VCaP (cell line): ENCODE measurements at regions not wholly inside any gene's neighbourhood (a gene's known extent, or its start where the extent isn't known, plus 50 kb on each side); places are given as distances from the start of the nearest gene placed in this dataset.

Experiments
- H3K27ac ChIP-seq: fragments of 450-650 bp; 2 replicates; pipeline ENCODE4 v1.5.1; 2017
- TF ChIP-seq, protein P1 (sequence below): fragments of 450-650 bp; conservative IDR thresholded peaks from 2 replicates; pipeline ENCODE4 v1.5.1; 2017; ENCODE audit warnings: mild to moderate bottlenecking, moderate library complexity

DNA sequence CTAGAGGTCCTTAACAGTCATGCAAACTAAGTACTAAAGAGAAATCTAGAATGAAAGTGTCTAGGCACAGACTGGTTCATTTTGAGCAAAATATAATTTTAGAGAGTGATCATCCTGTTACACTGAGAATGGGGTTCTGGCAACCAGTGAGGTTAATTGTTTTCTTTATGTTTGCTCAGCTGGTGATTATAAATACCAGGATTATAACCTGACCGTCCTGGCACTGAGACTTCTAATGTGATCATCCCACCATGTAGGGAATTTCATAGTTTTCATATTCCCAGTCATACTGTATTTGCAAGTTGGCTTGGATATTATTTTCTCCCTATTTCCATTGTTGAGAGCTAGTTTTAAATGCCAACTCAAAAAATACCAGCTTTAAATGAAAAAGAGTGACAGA lies 852.5 kb upstream of the LRATD1 start:
- no peak overlapping the region for H3K27ac ChIP-seq
- TF ChIP-seq, protein P1, sequence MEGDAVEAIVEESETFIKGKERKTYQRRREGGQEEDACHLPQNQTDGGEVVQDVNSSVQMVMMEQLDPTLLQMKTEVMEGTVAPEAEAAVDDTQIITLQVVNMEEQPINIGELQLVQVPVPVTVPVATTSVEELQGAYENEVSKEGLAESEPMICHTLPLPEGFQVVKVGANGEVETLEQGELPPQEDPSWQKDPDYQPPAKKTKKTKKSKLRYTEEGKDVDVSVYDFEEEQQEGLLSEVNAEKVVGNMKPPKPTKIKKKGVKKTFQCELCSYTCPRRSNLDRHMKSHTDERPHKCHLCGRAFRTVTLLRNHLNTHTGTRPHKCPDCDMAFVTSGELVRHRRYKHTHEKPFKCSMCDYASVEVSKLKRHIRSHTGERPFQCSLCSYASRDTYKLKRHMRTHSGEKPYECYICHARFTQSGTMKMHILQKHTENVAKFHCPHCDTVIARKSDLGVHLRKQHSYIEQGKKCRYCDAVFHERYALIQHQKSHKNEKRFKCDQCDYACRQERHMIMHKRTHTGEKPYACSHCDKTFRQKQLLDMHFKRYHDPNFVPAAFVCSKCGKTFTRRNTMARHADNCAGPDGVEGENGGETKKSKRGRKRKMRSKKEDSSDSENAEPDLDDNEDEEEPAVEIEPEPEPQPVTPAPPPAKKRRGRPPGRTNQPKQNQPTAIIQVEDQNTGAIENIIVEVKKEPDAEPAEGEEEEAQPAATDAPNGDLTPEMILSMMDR = no peak

DNA sequence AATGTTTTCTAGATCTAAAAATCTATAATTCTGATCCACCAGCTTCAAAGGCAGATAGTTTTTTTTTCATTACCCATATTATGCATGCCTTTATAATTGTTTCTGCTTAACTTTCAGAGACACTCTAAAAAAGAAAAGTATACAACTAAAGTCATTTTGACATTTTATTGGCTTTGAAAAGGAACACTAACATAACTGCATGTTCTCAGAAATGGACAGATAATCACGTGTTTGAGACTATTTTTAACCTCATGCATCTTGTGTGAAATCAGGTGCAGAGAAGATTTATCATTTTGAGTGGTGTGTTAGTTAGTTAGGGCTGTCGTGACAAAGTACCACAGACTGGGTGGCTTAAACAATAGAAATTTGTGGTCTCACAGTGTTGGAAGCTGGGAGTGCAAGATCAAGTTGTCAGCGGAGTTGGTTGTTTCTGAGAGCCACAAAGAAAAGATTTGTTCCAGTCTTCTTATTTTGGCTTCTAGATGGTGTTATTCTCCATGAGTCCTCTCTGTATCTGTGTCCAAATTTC lies 841.4 kb upstream of the LRATD1 start:
- TF ChIP-seq, protein P1 = no peak

DNA sequence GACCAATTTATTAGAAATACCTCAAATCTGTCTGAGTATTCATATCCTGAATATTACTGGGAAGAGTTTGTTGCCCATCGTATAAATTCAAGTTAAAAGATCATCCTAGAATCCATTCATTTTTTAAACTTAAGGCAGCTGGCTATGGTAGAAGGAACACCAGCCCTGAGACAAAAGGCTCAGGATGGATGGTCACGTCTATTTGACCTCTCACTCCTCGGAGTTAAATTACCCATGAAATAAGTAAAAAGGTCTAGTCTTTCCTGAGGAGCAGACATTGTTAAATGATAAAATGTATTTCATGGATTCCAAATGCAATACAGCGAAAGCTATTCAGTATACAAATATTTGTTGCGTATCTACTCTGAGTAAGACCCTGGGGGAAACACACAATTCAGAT lies 826.0 kb upstream of the LRATD1 start:
- TF ChIP-seq, protein P1 = no peak
- H3K27ac ChIP-seq = no peak overlapping the region

More for the DNA sequence above, 841.4 kb upstream of the LRATD1 start:
- H3K27ac ChIP-seq = no peak overlapping the region

DNA sequence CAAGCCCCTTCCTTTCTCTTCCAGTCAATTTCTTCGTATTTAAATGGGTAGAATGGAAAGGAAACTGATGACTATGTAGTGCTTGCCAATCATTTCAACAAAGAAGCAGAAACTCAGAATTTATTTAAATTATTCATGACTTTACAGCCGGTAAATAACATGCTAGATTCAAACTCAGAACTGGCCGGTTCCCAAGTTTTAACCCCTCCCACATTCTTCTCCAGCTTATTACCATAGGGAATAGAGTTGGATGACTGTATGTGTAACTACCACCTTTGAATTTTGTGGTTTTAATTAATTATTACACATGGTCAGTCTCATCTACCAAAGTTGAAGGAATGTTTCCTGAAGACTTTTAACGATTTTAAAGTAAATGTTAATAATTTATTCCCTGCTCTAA lies 819.3 kb upstream of the LRATD1 start:
- TF ChIP-seq, protein P1 = no peak
- H3K27ac ChIP-seq = no peak overlapping the region

DNA sequence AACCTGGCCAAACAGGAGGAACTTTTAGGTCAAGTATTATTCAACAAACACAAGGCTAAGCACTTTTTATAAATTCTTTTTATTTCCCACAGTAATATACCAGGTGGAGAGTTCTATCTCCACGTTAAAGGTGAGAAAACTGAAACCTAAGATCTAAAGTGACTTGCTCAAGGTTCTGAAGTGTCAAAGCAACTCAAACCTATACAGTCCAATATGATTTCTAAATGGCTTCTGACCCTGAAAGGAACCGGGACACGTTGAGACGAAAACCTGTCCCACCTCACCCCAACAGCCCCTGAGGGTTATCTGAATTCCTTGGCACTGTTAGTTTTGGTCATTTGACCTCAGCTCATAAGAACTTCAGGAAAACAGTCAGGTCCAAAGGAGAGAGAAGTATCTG lies 814.5 kb upstream of the LRATD1 start:
- H3K27ac ChIP-seq = no peak overlapping the region
- TF ChIP-seq, protein P1 = no peak

DNA sequence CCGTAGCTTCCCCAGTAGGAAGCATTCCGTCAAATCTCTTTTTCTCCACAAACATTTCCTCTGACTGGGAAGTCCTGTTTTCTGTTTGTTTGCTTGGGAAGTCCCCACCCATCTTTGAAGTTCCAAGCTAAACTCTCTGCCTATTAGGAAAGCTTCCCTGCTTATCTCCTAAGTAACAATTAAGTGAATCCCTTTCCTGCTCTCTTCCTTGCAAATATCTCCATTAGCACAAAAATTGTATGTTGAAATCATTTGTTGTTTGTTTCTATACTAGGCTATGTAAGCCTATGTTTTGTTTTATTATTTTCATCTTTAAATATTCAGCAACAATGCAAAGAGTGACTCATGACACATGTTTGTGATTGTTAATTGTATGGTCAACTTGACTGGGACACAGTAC lies 812.6 kb upstream of the LRATD1 start:
- TF ChIP-seq, protein P1 = no peak

DNA sequence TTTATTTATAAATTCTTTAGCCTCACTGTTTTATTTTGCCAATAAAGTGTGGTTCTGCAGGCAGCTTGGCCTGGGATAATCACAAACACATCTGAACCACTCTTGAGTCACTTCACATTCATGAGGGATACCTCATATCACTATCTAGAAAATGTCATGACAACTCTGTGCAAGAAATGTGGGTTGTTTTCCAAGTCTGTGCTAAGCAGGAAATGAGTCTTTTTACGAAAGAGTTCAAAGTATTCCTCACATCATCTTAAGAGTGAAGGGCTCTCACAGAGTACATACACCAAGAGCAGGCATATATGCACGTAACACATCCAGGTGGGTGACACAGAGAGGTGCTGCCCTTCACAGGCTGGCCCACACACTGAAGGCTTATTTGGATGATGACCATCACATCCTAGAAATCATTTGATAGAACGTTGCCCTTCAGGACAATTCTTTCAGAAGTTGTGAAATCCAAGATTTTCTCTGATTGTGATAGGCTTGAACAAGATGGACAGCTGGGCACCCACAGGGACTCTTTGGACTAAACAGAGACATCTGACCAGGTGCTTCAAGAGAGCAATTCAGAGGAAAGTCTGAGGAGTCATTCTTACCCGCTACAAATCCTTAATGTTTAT lies 811.1 kb upstream of the LRATD1 start:
- no peak overlapping the region for H3K27ac ChIP-seq
- TF ChIP-seq, protein P1 = no peak

More for the DNA sequence above, 812.6 kb upstream of the LRATD1 start:
- H3K27ac ChIP-seq = no peak overlapping the region
